HL-60 (cell line): ENCODE measurements at regions not wholly inside any gene's neighbourhood (a gene's known extent, or its start where the extent isn't known, plus 50 kb on each side); places are given as distances from the start of the nearest gene placed in this dataset.

ENCODE experiments used
- CTCF ChIP-seq: IDR thresholded peaks from one replicate; pipeline ENCODE4 v1.5.1; 2011; ENCODE audit warnings: low read length, control low read depth, inconsistent platforms; ENCODE audit not compliant: insufficient read depth
- POLR2AphosphoS5 ChIP-seq: IDR thresholded peaks from 2 replicates; pipeline ENCODE4 v1.6.1; 2012; ENCODE audit warnings: low read depth
- REST ChIP-seq: IDR thresholded peaks from 2 replicates; pipeline ENCODE4 v1.6.1; 2012; ENCODE audit warnings: low read depth; ENCODE audit not compliant: insufficient replicate concordance

GRCh38 chr1:219781491-219781890, 146.9 kb downstream of the SLC30A10 start:
- TF ChIP-seq CTCF (no peak), REST (no peak), POLR2AphosphoS5 (no peak)
